Astrocyte (in vitro differentiated cells and primary cell): ENCODE measurements at regions not wholly inside any gene's neighbourhood (a gene's known extent, or its start where the extent isn't known, plus 50 kb on each side); places are given as distances from the start of the nearest gene placed in this dataset.

ENCODE experiments used
- DNase-seq: peaks from one replicate; pipeline ENCODE4 v3.0.0-alpha.2; 2010; ENCODE audit warnings: low read depth
- FAIRE-seq: peaks from 2 replicates; lab custom pipeline; 2011; peaks lifted over from hg19 to GRCh38; lab: Jason Lieb, UNC
- H2AFZ ChIP-seq: 2 replicates; pipeline ENCODE4 v1.6.0; 2012; ENCODE audit warnings: low read depth, low read length, inconsistent platforms
- H3K27ac ChIP-seq: 2 replicates; pipeline ENCODE4 v1.5.1; 2011; ENCODE audit warnings: low read depth, low read length, inconsistent platforms
- H3K27me3 ChIP-seq: 2 replicates; pipeline ENCODE4 v1.6.0; 2011; ENCODE audit warnings: low read length, inconsistent platforms; ENCODE audit not compliant: insufficient read depth
- H3K36me3 ChIP-seq: 2 replicates; pipeline ENCODE4 v1.5.1; 2011; ENCODE audit warnings: low read length, inconsistent platforms; ENCODE audit not compliant: insufficient read depth
- H3K4me1 ChIP-seq: 2 replicates; pipeline ENCODE4 v1.5.1; 2011; ENCODE audit warnings: low read length, inconsistent platforms; ENCODE audit not compliant: insufficient read depth
- H3K4me2 ChIP-seq: 2 replicates; pipeline ENCODE4 v1.6.0; 2012; ENCODE audit warnings: low read length, inconsistent platforms
- H3K4me3 ChIP-seq: 2 replicates; pipeline ENCODE4 v1.5.1; 2011; ENCODE audit warnings: low read depth, mild to moderate bottlenecking, low read length, inconsistent platforms; ENCODE audit not compliant: insufficient read depth
- H3K79me2 ChIP-seq: 2 replicates; pipeline ENCODE4 v1.6.0; 2012; ENCODE audit warnings: mild to moderate bottlenecking, low read length, inconsistent platforms; ENCODE audit not compliant: insufficient read depth
- H3K9ac ChIP-seq: 2 replicates; pipeline ENCODE4 v1.6.0; 2012; ENCODE audit warnings: mild to moderate bottlenecking, low read length, inconsistent platforms
- H3K9me3 ChIP-seq: 2 replicates; pipeline ENCODE4 v1.5.1; 2012; ENCODE audit warnings: low read depth, mild to moderate bottlenecking, low read length, inconsistent platforms; ENCODE audit not compliant: insufficient read depth
- H4K20me1 ChIP-seq: 2 replicates; pipeline ENCODE4 v1.6.0; 2012; ENCODE audit warnings: low read length, inconsistent platforms; ENCODE audit not compliant: insufficient read depth
- H3K27ac Mint-ChIP-seq: one replicate; pipeline ENCODE4 v1.8.0; 2021; ENCODE audit warnings: mild to moderate bottlenecking, mixed read lengths; ENCODE audit not compliant: unreplicated experiment
- H3K27me3 Mint-ChIP-seq: one replicate; pipeline ENCODE4 v1.8.0; 2021; ENCODE audit warnings: low read depth, mixed read lengths; ENCODE audit not compliant: unreplicated experiment
- H3K36me3 Mint-ChIP-seq: one replicate; pipeline ENCODE4 v1.8.0; 2021; ENCODE audit warnings: low read depth, mixed read lengths; ENCODE audit not compliant: unreplicated experiment
- H3K4me1 Mint-ChIP-seq: one replicate; pipeline ENCODE4 v1.8.0; 2021; ENCODE audit warnings: low read depth, mixed read lengths; ENCODE audit not compliant: unreplicated experiment
- H3K4me3 Mint-ChIP-seq: one replicate; pipeline ENCODE4 v1.8.0; 2021; ENCODE audit warnings: mild to moderate bottlenecking, moderate library complexity, mixed read lengths; ENCODE audit not compliant: unreplicated experiment
- H3K9me3 Mint-ChIP-seq: one replicate; pipeline ENCODE4 v1.8.0; 2021; ENCODE audit warnings: mild to moderate bottlenecking, mixed read lengths; ENCODE audit not compliant: unreplicated experiment
- EZH2 ChIP-seq: IDR thresholded peaks from 2 replicates; pipeline ENCODE4 v1.6.1; 2012; ENCODE audit warnings: mild to moderate bottlenecking, low read length, inconsistent platforms; ENCODE audit not compliant: insufficient read depth
- TF ChIP-seq, protein P1 (sequence below): IDR thresholded peaks from 2 replicates; pipeline ENCODE4 v1.5.1; 2011; ENCODE audit warnings: low read depth, mild to moderate bottlenecking, inconsistent platforms, low read length, moderate library complexity; ENCODE audit not compliant: insufficient read depth

- H3K36me3 Mint-ChIP-seq: no peaks in the 10 kb centered on the region
- H4K20me1 ChIP-seq: no peaks in the 10 kb centered on the region
- TF ChIP-seq, protein P1, sequence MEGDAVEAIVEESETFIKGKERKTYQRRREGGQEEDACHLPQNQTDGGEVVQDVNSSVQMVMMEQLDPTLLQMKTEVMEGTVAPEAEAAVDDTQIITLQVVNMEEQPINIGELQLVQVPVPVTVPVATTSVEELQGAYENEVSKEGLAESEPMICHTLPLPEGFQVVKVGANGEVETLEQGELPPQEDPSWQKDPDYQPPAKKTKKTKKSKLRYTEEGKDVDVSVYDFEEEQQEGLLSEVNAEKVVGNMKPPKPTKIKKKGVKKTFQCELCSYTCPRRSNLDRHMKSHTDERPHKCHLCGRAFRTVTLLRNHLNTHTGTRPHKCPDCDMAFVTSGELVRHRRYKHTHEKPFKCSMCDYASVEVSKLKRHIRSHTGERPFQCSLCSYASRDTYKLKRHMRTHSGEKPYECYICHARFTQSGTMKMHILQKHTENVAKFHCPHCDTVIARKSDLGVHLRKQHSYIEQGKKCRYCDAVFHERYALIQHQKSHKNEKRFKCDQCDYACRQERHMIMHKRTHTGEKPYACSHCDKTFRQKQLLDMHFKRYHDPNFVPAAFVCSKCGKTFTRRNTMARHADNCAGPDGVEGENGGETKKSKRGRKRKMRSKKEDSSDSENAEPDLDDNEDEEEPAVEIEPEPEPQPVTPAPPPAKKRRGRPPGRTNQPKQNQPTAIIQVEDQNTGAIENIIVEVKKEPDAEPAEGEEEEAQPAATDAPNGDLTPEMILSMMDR: no peak
- no peak for TF ChIP-seq EZH2
- no peaks in the 10 kb centered on the region for H3K27me3 Mint-ChIP-seq
- H3K27me3 ChIP-seq: no peaks in the 10 kb centered on the region
- no peaks in the 10 kb centered on the region for H3K79me2 ChIP-seq
- no peaks in the 10 kb centered on the region for H3K4me1 Mint-ChIP-seq
- no peak overlapping the region for H3K4me2 ChIP-seq
- H3K4me3 Mint-ChIP-seq: no peak overlapping the region
- peaks cover 3% of the 10 kb centered on the region for H3K9me3 ChIP-seq
- no peak overlapping the region for H3K9ac ChIP-seq
- no peak overlapping the region for H3K27ac ChIP-seq
- no peaks in the 10 kb centered on the region for H3K4me1 ChIP-seq
- H3K9me3 Mint-ChIP-seq: peaks cover 5% of the 10 kb centered on the region
- DNase-seq: no peak
- no peak for FAIRE-seq
- H3K4me3 ChIP-seq: no peak overlapping the region
- no peak overlapping the region for H2AFZ ChIP-seq
- H3K27ac Mint-ChIP-seq: no peak overlapping the region
- no peaks in the 10 kb centered on the region for H3K36me3 ChIP-seq
Measured at GRCh38 chr18:77959248-77959647, 709.6 kb downstream of the GALR1 start.

- H3K9ac ChIP-seq: no peak overlapping the region
- DNase-seq (no peak), FAIRE-seq (no peak)
- Mint-ChIP-seq H3K9me3 (peaks cover 5% of the 10 kb centered on the region), H3K4me3 (no peak overlapping the region), H3K36me3 (no peaks in the 10 kb centered on the region), H3K27ac (no peak overlapping the region), H3K4me1 (no peaks in the 10 kb centered on the region), H3K27me3 (no peaks in the 10 kb centered on the region)
- H3K4me3 ChIP-seq: no peak overlapping the region
- TF ChIP-seq, protein P1: no peak
- no peak for TF ChIP-seq EZH2
- no peaks in the 10 kb centered on the region for H4K20me1 ChIP-seq
- H3K27ac ChIP-seq: no peak overlapping the region
- H3K36me3 ChIP-seq: no peaks in the 10 kb centered on the region
- H3K9me3 ChIP-seq: peaks cover 3% of the 10 kb centered on the region
- no peaks in the 10 kb centered on the region for H3K79me2 ChIP-seq
- H3K4me2 ChIP-seq: no peak overlapping the region
- no peaks in the 10 kb centered on the region for H3K4me1 ChIP-seq
- no peak overlapping the region for H2AFZ ChIP-seq
- H3K27me3 ChIP-seq: no peaks in the 10 kb centered on the region
Measured at GRCh38 chr18:77960791-77961410, 711.3 kb downstream of the GALR1 start.

- Mint-ChIP-seq H3K36me3 (no peaks in the 10 kb centered on the region), H3K27me3 (no peaks in the 10 kb centered on the region), H3K4me3 (no peak overlapping the region), H3K4me1 (no peaks in the 10 kb centered on the region), H3K27ac (no peak overlapping the region), H3K9me3 (peaks cover 13% of the 10 kb centered on the region)
- no peaks in the 10 kb centered on the region for H3K79me2 ChIP-seq
- TF ChIP-seq, protein P1: no peak
- TF ChIP-seq EZH2: no peak
- H3K4me2 ChIP-seq: no peak overlapping the region
- FAIRE-seq: no peak
- H3K9ac ChIP-seq: no peak overlapping the region
- no peaks in the 10 kb centered on the region for H4K20me1 ChIP-seq
- H3K27ac ChIP-seq: no peak overlapping the region
- peaks cover 7% of the 10 kb centered on the region for H3K9me3 ChIP-seq
- H3K4me3 ChIP-seq: no peak overlapping the region
- H3K27me3 ChIP-seq: no peaks in the 10 kb centered on the region
- no peaks in the 10 kb centered on the region for H3K36me3 ChIP-seq
- H3K4me1 ChIP-seq: no peaks in the 10 kb centered on the region
- no peak overlapping the region for H2AFZ ChIP-seq
- DNase-seq: no peak
Measured at GRCh38 chr18:77967071-77967470, 717.4 kb downstream of the GALR1 start.
